WTC11 (cell line): ENCODE measurements at regions not wholly inside any gene's neighbourhood (a gene's known extent, or its start where the extent isn't known, plus 50 kb on each side); places are given as distances from the start of the nearest gene placed in this dataset.
"Not testable (repeated sequence)": the region's sequence is repeated elsewhere in the genome, so short reads cannot be mapped to it uniquely, and the experiment has no call there.

Source experiments
- ATAC-seq: fragments of 200-7000 bp; cut with Tn5 transposase; 2 replicates; pipeline ENCODE4 v1.10.0; 2021; ENCODE audit warnings: mild to moderate bottlenecking, moderate library complexity
- CTCF ChIA-PET: fragments of 300-600 bp; sonication (Branson Sonifier 250); formaldehyde crosslinking; loops from one replicate; lab custom pipeline; 2021; ENCODE audit warnings: antibody characterized with exemption; lab: Charles Lee
- POLR2A ChIA-PET: fragments of 350-600 bp; sonication (Branson Sonifier 250); formaldehyde crosslinking; loops from one replicate; lab custom pipeline; 2021; ENCODE audit warnings: antibody characterized with exemption; lab: Charles Lee
- DNase-seq: peaks from one replicate; pipeline ENCODE4 v3.0.0; 2021; ENCODE audit warnings: low spot score
- H3K27ac Mint-ChIP-seq: 2 replicates; pipeline ENCODE4 v1.8.0; 2021; ENCODE audit warnings: mixed read lengths
- H3K27me3 Mint-ChIP-seq: 2 replicates; pipeline ENCODE4 v1.8.0; 2021; ENCODE audit warnings: low read depth, mild to moderate bottlenecking, moderate library complexity, mixed read lengths
- H3K36me3 Mint-ChIP-seq: 2 replicates; pipeline ENCODE4 v1.8.0; 2021; ENCODE audit warnings: mixed read lengths
- H3K4me1 Mint-ChIP-seq: 2 replicates; pipeline ENCODE4 v1.8.0; 2022; ENCODE audit warnings: mixed read lengths
- H3K4me3 Mint-ChIP-seq: 2 replicates; pipeline ENCODE4 v1.8.0; 2021; ENCODE audit warnings: mild to moderate bottlenecking, moderate library complexity, mixed read lengths
- H3K9me3 Mint-ChIP-seq: 2 replicates; pipeline ENCODE4 v1.8.0; 2021; ENCODE audit warnings: mixed read lengths
- ATF3 ChIP-seq: sonication (generic); formaldehyde crosslinking; conservative IDR thresholded peaks from 2 replicates; pipeline ENCODE4 v1.8.1; 2022; ENCODE audit warnings: mild to moderate bottlenecking, missing genetic modification reagents
- CREB1 ChIP-seq: sonication (generic); formaldehyde crosslinking; IDR thresholded peaks from 2 replicates; pipeline ENCODE4 v1.8.0; 2023; ENCODE audit warnings: mild to moderate bottlenecking, missing genetic modification reagents
- EMX1 ChIP-seq: fragments of 250-450 bp; sonication (Bioruptor Pico); IDR thresholded peaks from 2 replicates; pipeline ENCODE4 v1.8.0; 2021; ENCODE audit warnings: mild to moderate bottlenecking
- HMGA2 ChIP-seq: fragments of 250-450 bp; sonication (Bioruptor Pico); IDR thresholded peaks from 2 replicates; pipeline ENCODE4 v1.4.0; 2021; ENCODE audit warnings: mild to moderate bottlenecking, moderate library complexity
- IRF2 ChIP-seq: sonication (generic); formaldehyde crosslinking; IDR thresholded peaks from 2 replicates; pipeline ENCODE4 v1.8.0; 2022; ENCODE audit warnings: low read depth, missing genetic modification reagents, borderline replicate concordance
- KAT7 ChIP-seq: sonication (generic); formaldehyde crosslinking; IDR thresholded peaks from 2 replicates; pipeline ENCODE4 v1.8.1; 2023; ENCODE audit warnings: missing genetic modification reagents, mild to moderate bottlenecking, borderline replicate concordance
- MLX ChIP-seq: sonication (generic); formaldehyde crosslinking; IDR thresholded peaks from 2 replicates; pipeline ENCODE4 v1.8.1; 2023; ENCODE audit warnings: mild to moderate bottlenecking, missing genetic modification reagents, moderate library complexity
- MXD4 ChIP-seq: fragments of 250-450 bp; sonication (Bioruptor Pico); IDR thresholded peaks from 2 replicates; pipeline ENCODE4 v1.8.0; 2021; ENCODE audit warnings: mild to moderate bottlenecking, moderate library complexity, borderline replicate concordance
- NFYB ChIP-seq: sonication (generic); formaldehyde crosslinking; conservative IDR thresholded peaks from 2 replicates; pipeline ENCODE4 v1.8.0; 2022; ENCODE audit warnings: low read depth, missing genetic modification reagents
- SMAD3 ChIP-seq: sonication (generic); formaldehyde crosslinking; IDR thresholded peaks from 2 replicates; pipeline ENCODE4 v1.8.0; 2022; ENCODE audit warnings: missing genetic modification reagents, mild to moderate bottlenecking, borderline replicate concordance
- SP1 ChIP-seq: sonication (generic); formaldehyde crosslinking; conservative IDR thresholded peaks from 2 replicates; pipeline ENCODE4 v1.8.1; 2022; ENCODE audit warnings: missing genetic modification reagents
- ZNF219 ChIP-seq: sonication (generic); formaldehyde crosslinking; IDR thresholded peaks from 2 replicates; pipeline ENCODE4 v1.8.0; 2023; ENCODE audit warnings: missing genetic modification reagents, mild to moderate bottlenecking, borderline replicate concordance
- ZNF281 ChIP-seq: sonication (generic); formaldehyde crosslinking; IDR thresholded peaks from 2 replicates; pipeline ENCODE4 v1.8.0; 2023; ENCODE audit warnings: mild to moderate bottlenecking, missing genetic modification reagents
- ZNF396 ChIP-seq: fragments of 250-450 bp; sonication (Bioruptor Pico); IDR thresholded peaks from 2 replicates; pipeline ENCODE4 v1.8.0; 2021; ENCODE audit warnings: mild to moderate bottlenecking, moderate library complexity, borderline replicate concordance
- ZNF512 ChIP-seq: sonication (generic); formaldehyde crosslinking; IDR thresholded peaks from 2 replicates; pipeline ENCODE4 v1.8.1; 2022; ENCODE audit warnings: missing genetic modification reagents, borderline replicate concordance
- TF ChIP-seq, protein P1 (sequence below): sonication (generic); formaldehyde crosslinking; IDR thresholded peaks from 2 replicates; pipeline ENCODE4 v1.8.1; 2022; ENCODE audit warnings: mild to moderate bottlenecking, missing genetic modification reagents, moderate library complexity, borderline replicate concordance
- TF ChIP-seq, protein P2 (sequence below): sonication (generic); formaldehyde crosslinking; IDR thresholded peaks from 2 replicates; pipeline ENCODE4 v1.8.0; 2022; ENCODE audit warnings: missing genetic modification reagents
- TF ChIP-seq, protein P3 (sequence below): sonication (generic); formaldehyde crosslinking; IDR thresholded peaks from 2 replicates; pipeline ENCODE4 v1.8.1; 2023; ENCODE audit warnings: mild to moderate bottlenecking, missing genetic modification reagents, borderline replicate concordance

DNA sequence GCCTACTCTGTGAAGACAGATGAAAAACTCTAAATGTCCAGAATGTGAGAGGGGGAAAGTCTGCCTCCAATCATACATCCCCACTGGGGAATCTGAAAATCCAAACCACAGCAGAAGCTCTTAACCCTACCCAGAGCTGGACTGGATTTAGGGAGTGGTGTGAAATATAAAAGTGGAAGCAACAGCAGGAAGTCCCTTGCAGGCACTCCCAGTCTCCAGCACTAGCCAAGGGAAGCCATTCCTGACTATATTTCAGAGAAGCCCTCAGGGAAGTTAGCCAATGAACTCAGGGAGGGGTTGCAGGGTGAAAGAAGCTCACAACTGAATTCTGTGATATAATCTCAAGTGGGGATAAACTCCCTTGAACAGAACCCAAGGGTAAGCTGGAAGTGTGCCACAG is 51.5 kb downstream of the CRPPA start:
- DNase-seq = no peak
- H3K36me3 Mint-ChIP-seq = no peaks in the 10 kb centered on the region
- POLR2A ChIA-PET = no interaction called here
- no peaks in the 10 kb centered on the region for H3K27me3 Mint-ChIP-seq
- H3K9me3 Mint-ChIP-seq = no peaks in the 10 kb centered on the region
- H3K4me3 Mint-ChIP-seq = no peak overlapping the region
- no peak overlapping the region for H3K27ac Mint-ChIP-seq
- CTCF ChIA-PET = no interaction called here
- H3K4me1 Mint-ChIP-seq = no peaks in the 10 kb centered on the region
- TF ChIP-seq IRF2 (no peak), ATF3 (CRISPR knock-in tag) (no peak), HMGA2 (CRISPR knock-in tag) (no peak), MXD4 (CRISPR knock-in tag) (no peak)
- ATAC-seq = no peak

DNA sequence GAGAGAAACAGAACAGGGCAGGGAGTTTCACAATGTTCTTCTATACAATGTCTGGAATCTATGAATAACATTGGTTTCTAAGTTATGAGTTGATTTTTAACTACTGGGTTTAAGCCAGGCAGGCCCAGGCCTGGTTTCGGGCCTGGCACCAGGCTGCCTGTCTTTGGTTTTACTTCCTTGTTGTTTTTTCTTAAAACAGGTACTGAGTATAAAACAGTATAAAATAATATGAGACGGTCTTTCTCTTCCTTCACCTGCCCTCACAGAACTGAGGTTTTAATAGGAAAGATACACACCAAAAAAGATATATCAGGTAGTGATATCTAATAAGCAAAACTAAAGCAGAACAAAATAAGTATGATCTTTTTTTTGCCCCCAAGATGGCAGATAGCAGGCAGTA is 52.0 kb downstream of the CRPPA start:
- POLR2A ChIA-PET = not testable (repeated sequence)

DNA sequence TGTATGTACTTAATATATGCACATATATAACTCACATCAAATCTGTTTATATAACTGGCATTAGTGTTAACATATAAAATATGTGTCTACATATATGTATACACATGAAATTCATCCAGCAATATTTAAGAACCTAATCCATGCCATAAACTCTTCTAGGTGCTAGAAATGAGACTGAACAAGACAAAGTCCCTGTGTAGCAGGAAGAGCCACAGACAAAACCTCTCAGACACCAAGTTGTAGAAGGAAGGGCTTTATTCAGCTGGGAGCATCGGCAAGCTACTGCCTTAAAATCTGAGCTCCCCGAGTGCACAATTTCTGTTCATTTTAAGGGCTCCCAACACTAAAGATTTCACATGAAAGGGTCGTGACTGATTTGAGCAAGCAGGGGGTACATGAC is 52.5 kb downstream of the CRPPA start:
- no peak overlapping the region for H3K27ac Mint-ChIP-seq
- no peaks in the 10 kb centered on the region for H3K9me3 Mint-ChIP-seq
- ChIA-PET CTCF (no interaction called here), POLR2A (no interaction called here)
- H3K4me1 Mint-ChIP-seq = no peaks in the 10 kb centered on the region
- H3K36me3 Mint-ChIP-seq = no peaks in the 10 kb centered on the region
- ATAC-seq (no peak), DNase-seq (no peak)
- no peaks in the 10 kb centered on the region for H3K27me3 Mint-ChIP-seq
- H3K4me3 Mint-ChIP-seq = no peak overlapping the region
- TF ChIP-seq ZNF281 (CRISPR knock-in tag) (no peak), SP1 (CRISPR knock-in tag) (no peak), HMGA2 (CRISPR knock-in tag) (no peak), NFYB (CRISPR knock-in tag) (no peak), EMX1 (CRISPR knock-in tag) (no peak), ZNF512 (CRISPR knock-in tag) (no peak), CREB1 (CRISPR knock-in tag) (no peak), SMAD3 (no peak), KAT7 (CRISPR knock-in tag) (no peak), MLX (CRISPR knock-in tag) (no peak), ZNF219 (no peak), ZNF396 (CRISPR knock-in tag) (no peak)
- TF ChIP-seq, protein P1, sequence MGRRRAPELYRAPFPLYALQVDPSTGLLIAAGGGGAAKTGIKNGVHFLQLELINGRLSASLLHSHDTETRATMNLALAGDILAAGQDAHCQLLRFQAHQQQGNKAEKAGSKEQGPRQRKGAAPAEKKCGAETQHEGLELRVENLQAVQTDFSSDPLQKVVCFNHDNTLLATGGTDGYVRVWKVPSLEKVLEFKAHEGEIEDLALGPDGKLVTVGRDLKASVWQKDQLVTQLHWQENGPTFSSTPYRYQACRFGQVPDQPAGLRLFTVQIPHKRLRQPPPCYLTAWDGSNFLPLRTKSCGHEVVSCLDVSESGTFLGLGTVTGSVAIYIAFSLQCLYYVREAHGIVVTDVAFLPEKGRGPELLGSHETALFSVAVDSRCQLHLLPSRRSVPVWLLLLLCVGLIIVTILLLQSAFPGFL (CRISPR knock-in tag) = no peak
- TF ChIP-seq, protein P2, sequence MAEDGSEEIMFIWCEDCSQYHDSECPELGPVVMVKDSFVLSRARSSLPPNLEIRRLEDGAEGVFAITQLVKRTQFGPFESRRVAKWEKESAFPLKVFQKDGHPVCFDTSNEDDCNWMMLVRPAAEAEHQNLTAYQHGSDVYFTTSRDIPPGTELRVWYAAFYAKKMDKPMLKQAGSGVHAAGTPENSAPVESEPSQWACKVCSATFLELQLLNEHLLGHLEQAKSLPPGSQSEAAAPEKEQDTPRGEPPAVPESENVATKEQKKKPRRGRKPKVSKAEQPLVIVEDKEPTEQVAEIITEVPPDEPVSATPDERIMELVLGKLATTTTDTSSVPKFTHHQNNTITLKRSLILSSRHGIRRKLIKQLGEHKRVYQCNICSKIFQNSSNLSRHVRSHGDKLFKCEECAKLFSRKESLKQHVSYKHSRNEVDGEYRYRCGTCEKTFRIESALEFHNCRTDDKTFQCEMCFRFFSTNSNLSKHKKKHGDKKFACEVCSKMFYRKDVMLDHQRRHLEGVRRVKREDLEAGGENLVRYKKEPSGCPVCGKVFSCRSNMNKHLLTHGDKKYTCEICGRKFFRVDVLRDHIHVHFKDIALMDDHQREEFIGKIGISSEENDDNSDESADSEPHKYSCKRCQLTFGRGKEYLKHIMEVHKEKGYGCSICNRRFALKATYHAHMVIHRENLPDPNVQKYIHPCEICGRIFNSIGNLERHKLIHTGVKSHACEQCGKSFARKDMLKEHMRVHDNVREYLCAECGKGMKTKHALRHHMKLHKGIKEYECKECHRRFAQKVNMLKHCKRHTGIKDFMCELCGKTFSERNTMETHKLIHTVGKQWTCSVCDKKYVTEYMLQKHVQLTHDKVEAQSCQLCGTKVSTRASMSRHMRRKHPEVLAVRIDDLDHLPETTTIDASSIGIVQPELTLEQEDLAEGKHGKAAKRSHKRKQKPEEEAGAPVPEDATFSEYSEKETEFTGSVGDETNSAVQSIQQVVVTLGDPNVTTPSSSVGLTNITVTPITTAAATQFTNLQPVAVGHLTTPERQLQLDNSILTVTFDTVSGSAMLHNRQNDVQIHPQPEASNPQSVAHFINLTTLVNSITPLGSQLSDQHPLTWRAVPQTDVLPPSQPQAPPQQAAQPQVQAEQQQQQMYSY = no peak
- TF ChIP-seq, protein P3, sequence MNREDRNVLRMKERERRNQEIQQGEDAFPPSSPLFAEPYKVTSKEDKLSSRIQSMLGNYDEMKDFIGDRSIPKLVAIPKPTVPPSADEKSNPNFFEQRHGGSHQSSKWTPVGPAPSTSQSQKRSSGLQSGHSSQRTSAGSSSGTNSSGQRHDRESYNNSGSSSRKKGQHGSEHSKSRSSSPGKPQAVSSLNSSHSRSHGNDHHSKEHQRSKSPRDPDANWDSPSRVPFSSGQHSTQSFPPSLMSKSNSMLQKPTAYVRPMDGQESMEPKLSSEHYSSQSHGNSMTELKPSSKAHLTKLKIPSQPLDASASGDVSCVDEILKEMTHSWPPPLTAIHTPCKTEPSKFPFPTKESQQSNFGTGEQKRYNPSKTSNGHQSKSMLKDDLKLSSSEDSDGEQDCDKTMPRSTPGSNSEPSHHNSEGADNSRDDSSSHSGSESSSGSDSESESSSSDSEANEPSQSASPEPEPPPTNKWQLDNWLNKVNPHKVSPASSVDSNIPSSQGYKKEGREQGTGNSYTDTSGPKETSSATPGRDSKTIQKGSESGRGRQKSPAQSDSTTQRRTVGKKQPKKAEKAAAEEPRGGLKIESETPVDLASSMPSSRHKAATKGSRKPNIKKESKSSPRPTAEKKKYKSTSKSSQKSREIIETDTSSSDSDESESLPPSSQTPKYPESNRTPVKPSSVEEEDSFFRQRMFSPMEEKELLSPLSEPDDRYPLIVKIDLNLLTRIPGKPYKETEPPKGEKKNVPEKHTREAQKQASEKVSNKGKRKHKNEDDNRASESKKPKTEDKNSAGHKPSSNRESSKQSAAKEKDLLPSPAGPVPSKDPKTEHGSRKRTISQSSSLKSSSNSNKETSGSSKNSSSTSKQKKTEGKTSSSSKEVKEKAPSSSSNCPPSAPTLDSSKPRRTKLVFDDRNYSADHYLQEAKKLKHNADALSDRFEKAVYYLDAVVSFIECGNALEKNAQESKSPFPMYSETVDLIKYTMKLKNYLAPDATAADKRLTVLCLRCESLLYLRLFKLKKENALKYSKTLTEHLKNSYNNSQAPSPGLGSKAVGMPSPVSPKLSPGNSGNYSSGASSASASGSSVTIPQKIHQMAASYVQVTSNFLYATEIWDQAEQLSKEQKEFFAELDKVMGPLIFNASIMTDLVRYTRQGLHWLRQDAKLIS (CRISPR knock-in tag) = no peak

More for the DNA sequence above, 52.0 kb downstream of the CRPPA start:
- H3K9me3 Mint-ChIP-seq, CTCF ChIA-PET, H3K27ac Mint-ChIP-seq, DNase-seq, H3K27me3 Mint-ChIP-seq, ATAC-seq, H3K4me3 Mint-ChIP-seq, H3K4me1 Mint-ChIP-seq, H3K36me3 Mint-ChIP-seq: not testable (repeated sequence)
